ENCODE measurements at regions not wholly inside any gene's neighbourhood (a gene's known extent, or its start where the extent isn't known, plus 50 kb on each side); places are given as distances from the start of the nearest gene placed in this dataset.

DNA sequence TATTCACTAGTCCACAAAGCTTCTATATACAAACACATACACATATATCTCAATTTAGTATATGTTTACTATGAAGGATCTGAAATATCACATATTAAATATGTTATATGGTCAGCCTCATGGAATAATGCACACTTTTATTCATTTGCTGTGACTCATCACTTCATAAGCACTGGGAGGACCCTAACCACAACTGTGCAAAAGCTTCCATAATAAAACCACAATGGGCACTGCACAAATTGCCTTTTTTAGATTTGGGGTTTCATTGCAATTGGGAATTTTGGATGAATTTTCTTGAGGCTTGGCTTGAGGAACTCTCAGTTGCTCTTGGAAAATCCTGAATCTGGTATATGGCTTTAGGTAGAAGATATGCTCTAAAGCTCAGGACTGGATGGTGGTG, 399.4 kb downstream of the C12orf75 start:
- TF ChIP-seq, protein P1, sequence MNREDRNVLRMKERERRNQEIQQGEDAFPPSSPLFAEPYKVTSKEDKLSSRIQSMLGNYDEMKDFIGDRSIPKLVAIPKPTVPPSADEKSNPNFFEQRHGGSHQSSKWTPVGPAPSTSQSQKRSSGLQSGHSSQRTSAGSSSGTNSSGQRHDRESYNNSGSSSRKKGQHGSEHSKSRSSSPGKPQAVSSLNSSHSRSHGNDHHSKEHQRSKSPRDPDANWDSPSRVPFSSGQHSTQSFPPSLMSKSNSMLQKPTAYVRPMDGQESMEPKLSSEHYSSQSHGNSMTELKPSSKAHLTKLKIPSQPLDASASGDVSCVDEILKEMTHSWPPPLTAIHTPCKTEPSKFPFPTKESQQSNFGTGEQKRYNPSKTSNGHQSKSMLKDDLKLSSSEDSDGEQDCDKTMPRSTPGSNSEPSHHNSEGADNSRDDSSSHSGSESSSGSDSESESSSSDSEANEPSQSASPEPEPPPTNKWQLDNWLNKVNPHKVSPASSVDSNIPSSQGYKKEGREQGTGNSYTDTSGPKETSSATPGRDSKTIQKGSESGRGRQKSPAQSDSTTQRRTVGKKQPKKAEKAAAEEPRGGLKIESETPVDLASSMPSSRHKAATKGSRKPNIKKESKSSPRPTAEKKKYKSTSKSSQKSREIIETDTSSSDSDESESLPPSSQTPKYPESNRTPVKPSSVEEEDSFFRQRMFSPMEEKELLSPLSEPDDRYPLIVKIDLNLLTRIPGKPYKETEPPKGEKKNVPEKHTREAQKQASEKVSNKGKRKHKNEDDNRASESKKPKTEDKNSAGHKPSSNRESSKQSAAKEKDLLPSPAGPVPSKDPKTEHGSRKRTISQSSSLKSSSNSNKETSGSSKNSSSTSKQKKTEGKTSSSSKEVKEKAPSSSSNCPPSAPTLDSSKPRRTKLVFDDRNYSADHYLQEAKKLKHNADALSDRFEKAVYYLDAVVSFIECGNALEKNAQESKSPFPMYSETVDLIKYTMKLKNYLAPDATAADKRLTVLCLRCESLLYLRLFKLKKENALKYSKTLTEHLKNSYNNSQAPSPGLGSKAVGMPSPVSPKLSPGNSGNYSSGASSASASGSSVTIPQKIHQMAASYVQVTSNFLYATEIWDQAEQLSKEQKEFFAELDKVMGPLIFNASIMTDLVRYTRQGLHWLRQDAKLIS (CRISPR knock-in tag; IDR thresholded peaks at IDR 0.05) = no peak
- TF ChIP-seq POLR2A (IDR thresholded peaks at IDR 0.05; ENCODE audit: insufficient read depth in 1 of 2, low read depth in 2 of 2, low read length in 2 of 2) (no peak), MYC (CRISPR knock-in tag; IDR thresholded peaks at IDR 0.05; ENCODE audit: borderline replicate concordance) (no peak), SIN3A (IDR thresholded peaks at IDR 0.05; ENCODE audit: borderline replicate concordance, low read depth, low read length) (no peak), ZBTB20 (CRISPR knock-in tag; IDR thresholded peaks at IDR 0.05; ENCODE audit: borderline replicate concordance, low read depth) (no peak), EZH2 (conservative IDR thresholded peaks at IDR 0.05; ENCODE audit: low read depth, low read length) (no peak), ELF1 (CRISPR knock-in tag; IDR thresholded peaks at IDR 0.05) (no peak), SMYD3 (CRISPR knock-in tag; IDR thresholded peaks at IDR 0.05) (no peak), TCF12 (IDR thresholded peaks at IDR 0.05) (no peak), TCF12 (CRISPR knock-in tag; IDR thresholded peaks at IDR 0.05) (no peak)
- TF ChIP-seq, protein P2, sequence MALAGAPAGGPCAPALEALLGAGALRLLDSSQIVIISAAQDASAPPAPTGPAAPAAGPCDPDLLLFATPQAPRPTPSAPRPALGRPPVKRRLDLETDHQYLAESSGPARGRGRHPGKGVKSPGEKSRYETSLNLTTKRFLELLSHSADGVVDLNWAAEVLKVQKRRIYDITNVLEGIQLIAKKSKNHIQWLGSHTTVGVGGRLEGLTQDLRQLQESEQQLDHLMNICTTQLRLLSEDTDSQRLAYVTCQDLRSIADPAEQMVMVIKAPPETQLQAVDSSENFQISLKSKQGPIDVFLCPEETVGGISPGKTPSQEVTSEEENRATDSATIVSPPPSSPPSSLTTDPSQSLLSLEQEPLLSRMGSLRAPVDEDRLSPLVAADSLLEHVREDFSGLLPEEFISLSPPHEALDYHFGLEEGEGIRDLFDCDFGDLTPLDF (CRISPR knock-in tag; IDR thresholded peaks at IDR 0.05) = no peak
